ENCODE measurements at regions not wholly inside any gene's neighbourhood (a gene's known extent, or its start where the extent isn't known, plus 50 kb on each side); places are given as distances from the start of the nearest gene placed in this dataset.

- H3K36me3 ChIP-seq (replicated peaks in 1 of 2; ENCODE audit: control insufficient read depth in 1 of 2, insufficient read depth in 2 of 2, low read length in 2 of 2): no peaks in the 10 kb centered on the region
- H3K4me1 ChIP-seq (ENCODE audit: insufficient read depth, low read length): no peaks in the 10 kb centered on the region; the same call in 1 of the 2 replicates
- H4K20me1 ChIP-seq (ENCODE audit: insufficient read depth, low read length): no peaks in the 10 kb centered on the region
- CTCF ChIA-PET (ENCODE audit: low intra/inter-chr PET ratio, low total read pairs): no interaction called here
- intact Hi-C loops (cut with micrococcal nuclease; ENCODE audit: unreplicated experiment) (no loop called here), in situ Hi-C loops (cut with HindIII; ENCODE audit: extremely low pct_ligation_motif_present, low pct_unique_long_range_greater_than_20kb) (no loop called here)
- no peaks in the 10 kb centered on the region for H3K79me2 ChIP-seq (ENCODE audit: insufficient read depth, low read length)
- 4% methylated on average over 3 of the region's 3 CpGs for WGBS (ENCODE audit: low lambda C conversion rate)
- no peak for FAIRE-seq
- DNase-seq (ENCODE audit: low spot score): no peak
- H3K9me3 ChIP-seq (ENCODE audit: low read length): no peaks in the 10 kb centered on the region
- ATAC-seq: no peak
- POLR2A ChIA-PET: no interaction called here
- no peak overlapping the region for H2AFZ ChIP-seq (ENCODE audit: low read length)
- no peak overlapping the region for H3K9ac ChIP-seq (ENCODE audit: insufficient read depth, low read depth, low read length)
- H3K4me2 ChIP-seq (ENCODE audit: low read depth, low read length): no peak overlapping the region
- no peak overlapping the region for H3K27ac ChIP-seq (ENCODE audit: extremely low read length, insufficient read depth, low read length)
- TF ChIP-seq RXRB (CRISPR knock-in tag; IDR thresholded peaks at IDR 0.05; ENCODE audit: borderline replicate concordance): no peak
- 0 out of 2 replicates have a peak, but pooled peaks have one; percentile 28 for TF ChIP-seq HNF4A (CRISPR knock-in tag; IDR thresholded peaks at IDR 0.05)
- no peaks in the 10 kb centered on the region for H3K27me3 ChIP-seq (ENCODE audit: control insufficient read depth in 1 of 2, insufficient read depth in 2 of 2, low read length in 2 of 2)
- BruUV-seq (replicated peaks): no TSS peak
- H3K4me3 ChIP-seq (replicated peaks in 1 of 3; ENCODE audit: insufficient read depth in 1 of 3, low read depth in 2 of 3, low read length in 3 of 3): no peak overlapping the region
These were observed 263.2 kb downstream of the TECRL start for GRCh38 chr4:64146030-64146429.

- Histone ChIP-seq H3K27ac (ENCODE audit: extremely low read length, insufficient read depth, low read length) (no peak overlapping the region), H3K79me2 (ENCODE audit: insufficient read depth, low read length) (no peaks in the 10 kb centered on the region), H3K27me3 (ENCODE audit: control insufficient read depth in 1 of 2, insufficient read depth in 2 of 2, low read length in 2 of 2) (no peaks in the 10 kb centered on the region), H3K4me3 (replicated peaks in 1 of 3; ENCODE audit: insufficient read depth in 1 of 3, low read depth in 2 of 3, low read length in 3 of 3) (no peak overlapping the region), H3K4me1 (ENCODE audit: insufficient read depth, low read length) (no peaks in the 10 kb centered on the region; the same call in 1 of the 2 replicates), H3K9me3 (ENCODE audit: low read length) (no peaks in the 10 kb centered on the region), H3K36me3 (replicated peaks in 1 of 2; ENCODE audit: control insufficient read depth in 1 of 2, insufficient read depth in 2 of 2, low read length in 2 of 2) (no peaks in the 10 kb centered on the region), H3K4me2 (ENCODE audit: low read depth, low read length) (no peak overlapping the region), H2AFZ (ENCODE audit: low read length) (no peak overlapping the region), H4K20me1 (ENCODE audit: insufficient read depth, low read length) (no peaks in the 10 kb centered on the region), H3K9ac (ENCODE audit: insufficient read depth, low read depth, low read length) (no peak overlapping the region)
- ATAC-seq: no peak
- CTCF ChIA-PET (ENCODE audit: low intra/inter-chr PET ratio, low total read pairs): no interaction called here
- BruUV-seq (replicated peaks): no TSS peak
- intact Hi-C loops (cut with micrococcal nuclease; ENCODE audit: unreplicated experiment): no loop called here
- POLR2A ChIA-PET: no interaction called here
- in situ Hi-C loops (cut with HindIII; ENCODE audit: extremely low pct_ligation_motif_present, low pct_unique_long_range_greater_than_20kb): no loop called here
- no peak for TF ChIP-seq ZNF251 (CRISPR knock-in tag; IDR thresholded peaks at IDR 0.05)
- TF ChIP-seq ZNF335 (CRISPR knock-in tag; IDR thresholded peaks at IDR 0.05): no peak
- TF ChIP-seq HMGA1 (CRISPR knock-in tag; conservative IDR thresholded peaks at IDR 0.05): no peak
- no peak for TF ChIP-seq HHEX (CRISPR knock-in tag; IDR thresholded peaks at IDR 0.05)
- TF ChIP-seq ZNF430 (CRISPR knock-in tag; IDR thresholded peaks at IDR 0.05): no peak
- no peak for TF ChIP-seq HIC2 (CRISPR knock-in tag; IDR thresholded peaks at IDR 0.05; ENCODE audit: low read depth)
- no peak for TF ChIP-seq SRSF4 (IDR thresholded peaks at IDR 0.05; ENCODE audit: low read depth, low read length, poor library complexity, severe bottlenecking)
- no peak for TF ChIP-seq MAFF (IDR thresholded peaks at IDR 0.05; ENCODE audit: low read depth, low read length)
- no peak for TF ChIP-seq ZNF484 (CRISPR knock-in tag; IDR thresholded peaks at IDR 0.05; ENCODE audit: borderline replicate concordance, low read depth)
- TF ChIP-seq ZNF260 (CRISPR knock-in tag; IDR thresholded peaks at IDR 0.05; ENCODE audit: borderline replicate concordance, low read depth): no peak
- no peak for TF ChIP-seq ZNF296 (CRISPR knock-in tag; conservative IDR thresholded peaks at IDR 0.05)
- no peak for TF ChIP-seq ZBTB14 (CRISPR knock-in tag; IDR thresholded peaks at IDR 0.05)
- no peak for FAIRE-seq
- 0% methylated on average over 1 of the region's 1 CpG for WGBS (ENCODE audit: low lambda C conversion rate)
- DNase-seq (ENCODE audit: low spot score): no peak
These were observed 264.3 kb downstream of the TECRL start for GRCh38 chr4:64144994-64145393.

All from HepG2 (cell line).